Stimulated activated CD4-positive, alpha-beta T cell treated with anti-CD3 and anti-CD28 coated beads, Interleukin-15, amount 100 ng/mL, for 1 hour (primary cell): ENCODE measurements at regions not wholly inside any gene's neighbourhood (a gene's known extent, or its start where the extent isn't known, plus 50 kb on each side); places are given as distances from the start of the nearest gene placed in this dataset.

ENCODE experiments used
- DNase-seq, 2 donors: peaks; one replicate each; pipeline ENCODE4 v3.0.0-alpha.2; 2020; ENCODE audit warnings: low read depth in 1 of 2, low spot score in 1 of 2

GRCh38 chrY:7465185-7465621, 553.7 kb upstream of the AMELY start:
- peak in 1 of 2 donors; percentile 2 for DNase-seq

GRCh38 chrY:7464742-7465141, 553.2 kb upstream of the AMELY start:
- no peak for DNase-seq

- DNase-seq, result no peak
Measured at GRCh38 chrY:7463711-7464110, 552.2 kb upstream of the AMELY start.

- DNase-seq, result no peak
Measured at GRCh38 chrY:7463196-7463595, 551.6 kb upstream of the AMELY start.

GRCh38 chrY:7462657-7463056, 551.1 kb upstream of the AMELY start:
- DNase-seq, result no peak

- DNase-seq, result no peak
Measured at GRCh38 chrY:7461873-7462525, 550.4 kb upstream of the AMELY start.

- no peak for DNase-seq
Measured at GRCh38 chrY:7459802-7460201, 548.2 kb upstream of the AMELY start.

- no peak for DNase-seq
Measured at GRCh38 chrY:7458301-7459078, 546.9 kb upstream of the AMELY start.

- no peak for DNase-seq
Measured at GRCh38 chrY:7457286-7458015, 545.9 kb upstream of the AMELY start.

GRCh38 chrY:7455626-7456025, 544.1 kb upstream of the AMELY start:
- DNase-seq, result no peak

- DNase-seq, result no peak
Measured at GRCh38 chrY:7453336-7453735, 541.8 kb upstream of the AMELY start.

GRCh38 chrY:7452246-7452645, 540.7 kb upstream of the AMELY start:
- no peak for DNase-seq

GRCh38 chrY:7449860-7450259, 538.3 kb upstream of the AMELY start:
- DNase-seq, result no peak

GRCh38 chrY:7448687-7449086, 537.1 kb upstream of the AMELY start:
- DNase-seq, result no peak

- no peak for DNase-seq
Measured at GRCh38 chrY:7447881-7448516, 536.4 kb upstream of the AMELY start.

GRCh38 chrY:7444141-7444540, 532.6 kb upstream of the AMELY start:
- no peak for DNase-seq

- no peak for DNase-seq
Measured at GRCh38 chrY:7440796-7441530, 529.4 kb upstream of the AMELY start.

- DNase-seq, result no peak
Measured at GRCh38 chrY:7437086-7437485, 525.5 kb upstream of the AMELY start.

- no peak for DNase-seq
Measured at GRCh38 chrY:7433817-7434809, 522.6 kb upstream of the AMELY start.

- no peak for DNase-seq
Measured at GRCh38 chrY:7419165-7419564, 507.6 kb upstream of the AMELY start.
